ENCODE measurements at regions not wholly inside any gene's neighbourhood (a gene's known extent, or its start where the extent isn't known, plus 50 kb on each side); places are given as distances from the start of the nearest gene placed in this dataset.

DNA sequence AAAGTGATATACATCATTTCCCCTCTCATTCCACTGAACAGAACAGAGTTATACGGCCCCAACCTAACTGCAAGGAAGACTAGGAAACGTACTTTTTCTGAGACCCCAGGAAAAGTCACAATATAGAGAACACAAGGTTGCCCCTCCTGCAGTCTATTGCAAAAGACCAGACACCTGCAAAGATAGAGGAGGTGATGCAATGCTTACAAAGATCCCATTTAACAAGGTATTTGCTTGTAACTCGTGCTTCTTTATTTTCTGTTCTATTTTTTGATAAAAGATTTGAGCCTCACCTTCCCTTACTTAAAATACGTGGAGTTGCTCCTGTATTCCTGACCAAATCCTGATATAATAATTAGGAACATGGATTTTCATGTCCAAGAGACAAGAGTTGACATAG, 793.0 kb upstream of the ID2 start:
- no peak for TF ChIP-seq TAF1 (IDR thresholded peaks at IDR 0.05; ENCODE audit: low read depth, low read length)
- FAIRE-seq (no peak), DNase-seq (ENCODE audit: insufficient read length, low spot score) (no peak)

GRCh38 chr2:7891312-7891711, 790.5 kb upstream of the ID2 start:
- no peak for DNase-seq (ENCODE audit: insufficient read length, low spot score)
- FAIRE-seq, result no peak
- TF ChIP-seq POLR2A (IDR thresholded peaks at IDR 0.05; ENCODE audit: low read depth, low read length), result no peak
- no peak for TF ChIP-seq POU2F2 (IDR thresholded peaks at IDR 0.05; ENCODE audit: low read depth, low read length)
- TF ChIP-seq PAX5 (IDR thresholded peaks at IDR 0.05; ENCODE audit: insufficient read depth, low read length, severe bottlenecking), result no peak
- TF ChIP-seq POLR2AphosphoS5 (IDR thresholded peaks at IDR 0.05; ENCODE audit: low read depth, low read length), result no peak

DNA sequence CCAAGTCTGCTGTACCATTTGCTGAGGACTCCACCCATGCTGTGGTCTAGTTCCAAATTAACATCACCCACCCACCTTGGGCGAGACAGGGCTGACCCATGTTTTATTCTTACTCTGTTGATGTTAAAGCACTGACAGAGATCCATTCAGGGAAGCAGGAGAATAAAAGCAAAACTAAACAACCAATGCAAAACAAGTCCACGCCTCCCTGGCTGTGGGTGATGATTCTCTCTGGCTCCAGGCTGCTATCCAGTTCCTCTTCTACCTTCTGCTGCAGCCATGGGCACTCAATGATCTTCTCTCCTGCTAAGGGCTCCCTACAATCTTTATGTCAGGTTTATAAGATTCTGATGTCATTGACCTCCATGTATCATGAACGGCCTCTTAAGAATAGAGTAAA, 786.6 kb upstream of the ID2 start:
- FAIRE-seq, result no peak
- TF ChIP-seq PAX5 (IDR thresholded peaks at IDR 0.05; ENCODE audit: insufficient read depth, low read length, severe bottlenecking) (no peak), SPI1 (IDR thresholded peaks at IDR 0.05; ENCODE audit: low read depth, low read length) (no peak), TAF1 (IDR thresholded peaks at IDR 0.05; ENCODE audit: low read depth, low read length) (no peak), POLR2AphosphoS5 (IDR thresholded peaks at IDR 0.05; ENCODE audit: low read depth, low read length) (no peak), POU2F2 (IDR thresholded peaks at IDR 0.05; ENCODE audit: low read depth, low read length) (no peak), POLR2A (IDR thresholded peaks at IDR 0.05; ENCODE audit: low read depth, low read length) (no peak)
- DNase-seq (ENCODE audit: insufficient read length, low spot score), result no peak

DNA sequence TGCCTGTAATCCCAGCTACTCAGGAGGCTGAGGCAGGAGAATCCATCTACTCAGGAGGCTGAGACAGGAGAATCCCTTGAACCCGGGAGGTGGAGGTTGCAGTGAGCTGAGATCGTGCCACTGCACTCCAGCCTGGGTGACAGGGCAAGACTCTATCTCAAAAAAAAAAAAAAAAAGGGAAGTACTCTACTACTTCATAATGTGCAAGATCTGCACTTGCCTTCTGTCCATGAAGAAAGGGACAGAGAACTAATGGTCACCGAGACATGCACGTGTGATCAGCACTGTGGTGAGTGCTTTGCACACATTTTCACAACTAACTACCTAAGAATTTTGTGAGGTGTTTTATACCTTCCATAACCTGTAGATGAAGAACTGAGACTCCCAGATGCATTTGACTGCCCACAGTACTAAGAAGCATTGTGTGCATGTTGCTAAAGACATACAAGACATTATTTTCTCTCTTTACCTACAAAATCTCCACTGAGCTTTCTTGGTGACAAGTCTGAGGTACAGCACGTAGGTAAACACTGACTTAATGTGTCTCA, 784.8 kb upstream of the ID2 start:
- TF ChIP-seq POLR2A (IDR thresholded peaks at IDR 0.05; ENCODE audit: low read depth, low read length) (no peak), POU2F2 (IDR thresholded peaks at IDR 0.05; ENCODE audit: low read depth, low read length) (no peak), TAF1 (IDR thresholded peaks at IDR 0.05; ENCODE audit: low read depth, low read length) (no peak), PAX5 (IDR thresholded peaks at IDR 0.05; ENCODE audit: insufficient read depth, low read length, severe bottlenecking) (no peak), POLR2AphosphoS5 (IDR thresholded peaks at IDR 0.05; ENCODE audit: low read depth, low read length) (no peak), SPI1 (IDR thresholded peaks at IDR 0.05; ENCODE audit: low read depth, low read length) (no peak)
- FAIRE-seq, result no peak

DNA sequence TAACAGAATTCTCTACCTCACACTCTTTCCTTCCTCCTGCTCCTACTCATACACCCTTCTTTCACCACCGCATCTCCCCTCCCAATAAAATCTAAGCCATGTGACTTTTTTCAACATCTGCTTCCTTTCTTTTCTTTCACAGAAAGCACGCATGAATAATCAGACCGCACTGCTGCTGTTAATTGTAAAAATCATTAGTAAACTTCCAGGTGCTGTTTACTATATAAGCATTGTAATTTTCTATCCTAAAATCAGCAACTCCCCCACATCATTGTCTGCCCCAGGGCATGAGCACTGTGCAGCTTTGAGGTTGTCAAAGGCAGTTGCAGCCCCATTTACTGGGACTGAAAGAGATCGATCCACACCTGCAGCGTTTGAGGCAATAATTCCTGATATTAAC, 782.6 kb upstream of the ID2 start:
- no peak for TF ChIP-seq SPI1 (IDR thresholded peaks at IDR 0.05; ENCODE audit: low read depth, low read length)
- TF ChIP-seq POLR2A (IDR thresholded peaks at IDR 0.05; ENCODE audit: low read depth, low read length), result no peak
- no peak for TF ChIP-seq PAX5 (IDR thresholded peaks at IDR 0.05; ENCODE audit: insufficient read depth, low read length, severe bottlenecking)
- no peak for TF ChIP-seq POLR2AphosphoS5 (IDR thresholded peaks at IDR 0.05; ENCODE audit: low read depth, low read length)
- TF ChIP-seq POU2F2 (IDR thresholded peaks at IDR 0.05; ENCODE audit: low read depth, low read length), result no peak
- no peak for TF ChIP-seq TAF1 (IDR thresholded peaks at IDR 0.05; ENCODE audit: low read depth, low read length)
- FAIRE-seq (no peak), DNase-seq (ENCODE audit: insufficient read length, low spot score) (no peak)

More for the DNA sequence above, 784.8 kb upstream of the ID2 start:
- DNase-seq (ENCODE audit: insufficient read length, low spot score), result no peak

GRCh38 chr2:7899923-7900322, 781.9 kb upstream of the ID2 start:
- no peak for TF ChIP-seq POU2F2 (IDR thresholded peaks at IDR 0.05; ENCODE audit: low read depth, low read length)
- no peak for TF ChIP-seq TAF1 (IDR thresholded peaks at IDR 0.05; ENCODE audit: low read depth, low read length)
- TF ChIP-seq SPI1 (IDR thresholded peaks at IDR 0.05; ENCODE audit: low read depth, low read length), result no peak
- TF ChIP-seq PAX5 (IDR thresholded peaks at IDR 0.05; ENCODE audit: insufficient read depth, low read length, severe bottlenecking), result no peak
- no peak for TF ChIP-seq POLR2A (IDR thresholded peaks at IDR 0.05; ENCODE audit: low read depth, low read length)
- no peak for TF ChIP-seq POLR2AphosphoS5 (IDR thresholded peaks at IDR 0.05; ENCODE audit: low read depth, low read length)
- DNase-seq (ENCODE audit: insufficient read length, low spot score) (no peak), FAIRE-seq (no peak)

GRCh38 chr2:7900593-7900992, 781.3 kb upstream of the ID2 start:
- no peak for FAIRE-seq
- no peak for TF ChIP-seq TAF1 (IDR thresholded peaks at IDR 0.05; ENCODE audit: low read depth, low read length)
- no peak for TF ChIP-seq POLR2AphosphoS5 (IDR thresholded peaks at IDR 0.05; ENCODE audit: low read depth, low read length)
- TF ChIP-seq POLR2A (IDR thresholded peaks at IDR 0.05; ENCODE audit: low read depth, low read length), result no peak
- no peak for TF ChIP-seq PAX5 (IDR thresholded peaks at IDR 0.05; ENCODE audit: insufficient read depth, low read length, severe bottlenecking)
- TF ChIP-seq SPI1 (IDR thresholded peaks at IDR 0.05; ENCODE audit: low read depth, low read length), result no peak
- no peak for TF ChIP-seq POU2F2 (IDR thresholded peaks at IDR 0.05; ENCODE audit: low read depth, low read length)
- no peak for DNase-seq (ENCODE audit: insufficient read length, low spot score)

DNA sequence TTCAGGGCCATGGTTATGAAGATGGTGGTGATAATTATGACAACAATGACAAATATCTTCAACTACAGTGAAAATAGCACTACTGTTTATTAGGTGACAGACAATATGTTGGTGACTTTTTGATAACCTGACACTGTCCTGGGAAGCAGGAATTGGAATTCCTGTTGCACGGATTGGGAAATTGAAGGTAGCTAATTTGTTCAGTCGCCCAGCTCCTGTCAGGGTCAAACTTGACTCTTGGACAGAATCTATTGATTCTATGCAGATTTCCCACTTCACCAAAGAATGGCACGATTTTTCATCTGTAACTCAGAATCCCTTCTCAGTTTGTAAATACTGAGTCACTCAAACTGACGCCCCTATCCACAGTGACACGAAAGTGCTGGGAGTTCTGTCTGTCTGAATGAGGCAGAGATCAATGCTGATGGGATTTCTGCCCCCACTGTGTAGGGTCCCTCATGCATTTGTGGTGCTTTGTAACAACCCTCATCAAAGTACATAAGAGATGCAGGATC, 779.5 kb upstream of the ID2 start:
- no peak for DNase-seq (ENCODE audit: insufficient read length, low spot score)
- TF ChIP-seq POLR2AphosphoS5 (IDR thresholded peaks at IDR 0.05; ENCODE audit: low read depth, low read length) (no peak), POU2F2 (IDR thresholded peaks at IDR 0.05; ENCODE audit: low read depth, low read length) (no peak), POLR2A (IDR thresholded peaks at IDR 0.05; ENCODE audit: low read depth, low read length) (no peak), PAX5 (IDR thresholded peaks at IDR 0.05; ENCODE audit: insufficient read depth, low read length, severe bottlenecking) (no peak), SPI1 (IDR thresholded peaks at IDR 0.05; ENCODE audit: low read depth, low read length) (no peak), TAF1 (IDR thresholded peaks at IDR 0.05; ENCODE audit: low read depth, low read length) (no peak)
- FAIRE-seq, result no peak

GRCh38 chr2:7904319-7904718, 777.5 kb upstream of the ID2 start:
- no peak for FAIRE-seq
- TF ChIP-seq POLR2AphosphoS5 (IDR thresholded peaks at IDR 0.05; ENCODE audit: low read depth, low read length) (no peak), SPI1 (IDR thresholded peaks at IDR 0.05; ENCODE audit: low read depth, low read length) (no peak), POLR2A (IDR thresholded peaks at IDR 0.05; ENCODE audit: low read depth, low read length) (no peak), POU2F2 (IDR thresholded peaks at IDR 0.05; ENCODE audit: low read depth, low read length) (no peak), PAX5 (IDR thresholded peaks at IDR 0.05; ENCODE audit: insufficient read depth, low read length, severe bottlenecking) (no peak), TAF1 (IDR thresholded peaks at IDR 0.05; ENCODE audit: low read depth, low read length) (no peak)

DNA sequence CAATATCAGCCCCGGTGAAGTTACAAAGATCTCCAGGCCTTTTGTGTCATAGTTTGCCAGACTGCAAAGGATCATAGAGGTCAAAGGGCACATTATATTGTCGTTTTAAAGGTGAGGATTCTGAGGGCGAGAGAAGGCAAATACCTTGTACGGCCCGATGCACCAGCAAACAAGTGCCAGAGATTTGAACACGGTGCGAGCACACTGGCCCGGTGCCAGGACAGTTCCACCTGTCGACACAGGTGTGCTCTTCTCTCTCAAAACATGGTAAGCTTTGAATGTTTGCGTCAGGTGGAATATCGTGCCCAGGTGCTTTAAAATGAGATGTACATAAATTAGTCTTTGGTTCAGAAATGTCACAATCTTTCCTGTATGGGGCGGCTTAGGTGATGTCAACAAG, 776.1 kb upstream of the ID2 start:
- TF ChIP-seq POU2F2 (IDR thresholded peaks at IDR 0.05; ENCODE audit: low read depth, low read length) (no peak), PAX5 (IDR thresholded peaks at IDR 0.05; ENCODE audit: insufficient read depth, low read length, severe bottlenecking) (no peak), TAF1 (IDR thresholded peaks at IDR 0.05; ENCODE audit: low read depth, low read length) (no peak), POLR2AphosphoS5 (IDR thresholded peaks at IDR 0.05; ENCODE audit: low read depth, low read length) (no peak), POLR2A (IDR thresholded peaks at IDR 0.05; ENCODE audit: low read depth, low read length) (no peak)
- DNase-seq (ENCODE audit: insufficient read length, low spot score) (no peak), FAIRE-seq (no peak)

More at GRCh38 chr2:7904319-7904718, 777.5 kb upstream of the ID2 start:
- no peak for DNase-seq (ENCODE audit: insufficient read length, low spot score)

Measured in GM12891 (cell line).